SJSA1 (cell line): ENCODE measurements at regions not wholly inside any gene's neighbourhood (a gene's known extent, or its start where the extent isn't known, plus 50 kb on each side); places are given as distances from the start of the nearest gene placed in this dataset.

ENCODE experiments used
- DNase-seq, 2 experiments: peaks; one replicate each; pipeline ENCODE4 v3.0.0-alpha.2; 2015 to 2020; ENCODE audit warnings: low spot score in 2 of 2, low read depth in 1 of 2
- H3K27ac ChIP-seq: fragments of 250-450 bp; sonication (Bioruptor Pico); 2 replicates; pipeline ENCODE4 v1.5.1; 2020; ENCODE audit warnings: mild to moderate bottlenecking, moderate library complexity
- H3K27me3 ChIP-seq: fragments of 250-450 bp; sonication (Bioruptor Pico); replicated peaks from 2 replicates; pipeline ENCODE4 v1.5.1; 2020; ENCODE audit warnings: mild to moderate bottlenecking, moderate library complexity
- H3K36me3 ChIP-seq: fragments of 250-450 bp; sonication (Bioruptor Pico); 2 replicates; pipeline ENCODE4 v1.5.1; 2020; ENCODE audit warnings: mild to moderate bottlenecking
- H3K4me1 ChIP-seq: fragments of 250-450 bp; sonication (Bioruptor Pico); replicated peaks from 2 replicates; pipeline ENCODE4 v1.6.1; 2021; ENCODE audit warnings: mild to moderate bottlenecking
- H3K4me3 ChIP-seq: fragments of 250-450 bp; sonication (Bioruptor Pico); 2 replicates; pipeline ENCODE4 v1.5.1; 2020; ENCODE audit warnings: mild to moderate bottlenecking
- H3K9me3 ChIP-seq: fragments of 250-450 bp; sonication (Bioruptor Pico); replicated peaks from 2 replicates; pipeline ENCODE4 v1.5.1; 2020; ENCODE audit warnings: mild to moderate bottlenecking

- no peaks in the 10 kb centered on the region for H3K9me3 ChIP-seq
- no peak for DNase-seq
Observed at GRCh38 chr4:63528256-63528991, 880.8 kb downstream of the TECRL start.

GRCh38 chr4:63526251-63526650 is 883.0 kb downstream of the TECRL start:
- DNase-seq: no peak
- Histone ChIP-seq H3K27ac (no peak overlapping the region), H3K4me1 (no peaks in the 10 kb centered on the region), H3K4me3 (no peak overlapping the region), H3K9me3 (no peaks in the 10 kb centered on the region), H3K27me3 (no peaks in the 10 kb centered on the region), H3K36me3 (no peaks in the 10 kb centered on the region)

More at GRCh38 chr4:63528256-63528991, 880.8 kb downstream of the TECRL start:
- H3K27me3 ChIP-seq: no peaks in the 10 kb centered on the region
- H3K4me3 ChIP-seq: no peak overlapping the region
- H3K4me1 ChIP-seq: no peaks in the 10 kb centered on the region
- no peaks in the 10 kb centered on the region for H3K36me3 ChIP-seq
- H3K27ac ChIP-seq: no peak overlapping the region

DNA sequence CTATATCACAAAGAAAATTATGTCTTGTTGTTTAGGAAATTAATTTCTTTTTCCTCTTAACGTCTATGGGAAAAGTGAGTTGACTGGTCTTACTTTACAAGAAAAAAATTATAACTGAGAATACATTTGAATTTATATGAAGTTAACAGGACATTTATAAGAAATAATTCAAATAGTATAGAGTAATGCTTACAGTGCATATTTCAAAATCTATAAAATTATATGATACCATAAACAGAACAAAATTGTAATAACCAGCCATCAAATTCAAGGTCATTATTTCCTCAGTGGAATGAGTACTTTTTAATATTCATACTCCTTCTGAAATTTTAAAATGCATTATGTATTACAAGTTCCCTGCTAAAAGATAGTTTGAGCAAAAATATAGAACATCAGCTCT is 884.5 kb downstream of the TECRL start:
- no peaks in the 10 kb centered on the region for H3K4me1 ChIP-seq
- H3K9me3 ChIP-seq: no peaks in the 10 kb centered on the region
- DNase-seq: no peak
- H3K27ac ChIP-seq: no peak overlapping the region
- no peaks in the 10 kb centered on the region for H3K36me3 ChIP-seq
- H3K27me3 ChIP-seq: no peaks in the 10 kb centered on the region
- no peak overlapping the region for H3K4me3 ChIP-seq

GRCh38 chr4:63505714-63506460 is 903.4 kb downstream of the TECRL start:
- H3K27ac ChIP-seq: no peak overlapping the region
- H3K27me3 ChIP-seq: no peaks in the 10 kb centered on the region

DNA sequence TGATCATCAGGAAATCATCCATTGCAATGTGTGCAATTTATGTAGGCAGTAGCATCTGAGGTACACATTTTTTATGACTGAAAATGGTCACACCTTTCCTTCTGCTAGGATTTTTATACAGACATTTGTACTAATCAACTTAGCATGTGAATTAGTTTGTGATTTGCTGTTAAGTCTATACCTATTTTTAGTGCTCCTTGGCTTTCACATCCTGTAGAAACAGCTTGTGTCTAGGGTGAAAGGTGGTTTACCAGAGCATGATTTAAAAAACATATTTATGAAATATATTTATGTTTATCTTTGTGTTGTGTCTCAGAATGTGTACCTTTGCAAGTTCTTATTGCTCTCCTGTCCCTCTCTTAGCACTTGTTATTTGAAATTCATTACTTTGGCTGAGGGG is 916.0 kb downstream of the TECRL start:
- Histone ChIP-seq H3K4me3 (no peak overlapping the region), H3K9me3 (0 out of 2 replicates have a peak, but pooled peaks cover 2% of the 10 kb centered on the region), H3K27me3 (no peaks in the 10 kb centered on the region), H3K27ac (no peak overlapping the region), H3K36me3 (no peaks in the 10 kb centered on the region), H3K4me1 (no peaks in the 10 kb centered on the region)
- DNase-seq: no peak

More at GRCh38 chr4:63505714-63506460, 903.4 kb downstream of the TECRL start:
- no peaks in the 10 kb centered on the region for H3K36me3 ChIP-seq
- H3K9me3 ChIP-seq: peaks cover 3% of the 10 kb centered on the region; the same call in 1 of the 2 replicates
- no peak for DNase-seq
- no peak overlapping the region for H3K4me3 ChIP-seq
- no peaks in the 10 kb centered on the region for H3K4me1 ChIP-seq

DNA sequence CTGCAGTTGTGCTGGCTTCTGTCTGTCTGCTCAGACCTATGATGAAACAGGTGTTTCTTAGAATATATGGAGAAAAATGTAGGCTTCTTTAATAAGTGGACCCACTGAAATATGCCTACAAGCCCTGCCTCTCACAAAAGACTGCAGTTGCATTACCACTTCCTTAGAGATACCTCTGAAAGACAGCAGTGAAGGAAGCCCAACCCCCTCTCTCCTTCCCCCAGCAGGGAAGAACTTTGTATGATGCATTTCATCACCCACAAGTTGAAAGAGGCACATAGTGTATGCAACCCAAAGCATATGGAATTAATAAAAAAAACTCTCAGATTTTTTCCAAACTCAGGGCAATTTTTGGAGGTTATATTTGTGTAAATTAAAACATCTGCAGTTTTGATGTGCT is 916.7 kb downstream of the TECRL start:
- H3K4me1 ChIP-seq: no peaks in the 10 kb centered on the region
- H3K9me3 ChIP-seq: 0 out of 2 replicates have a peak, but pooled peaks cover 2% of the 10 kb centered on the region
- no peaks in the 10 kb centered on the region for H3K27me3 ChIP-seq
- no peak overlapping the region for H3K4me3 ChIP-seq
- DNase-seq: no peak
- H3K36me3 ChIP-seq: no peaks in the 10 kb centered on the region
- H3K27ac ChIP-seq: no peak overlapping the region

DNA sequence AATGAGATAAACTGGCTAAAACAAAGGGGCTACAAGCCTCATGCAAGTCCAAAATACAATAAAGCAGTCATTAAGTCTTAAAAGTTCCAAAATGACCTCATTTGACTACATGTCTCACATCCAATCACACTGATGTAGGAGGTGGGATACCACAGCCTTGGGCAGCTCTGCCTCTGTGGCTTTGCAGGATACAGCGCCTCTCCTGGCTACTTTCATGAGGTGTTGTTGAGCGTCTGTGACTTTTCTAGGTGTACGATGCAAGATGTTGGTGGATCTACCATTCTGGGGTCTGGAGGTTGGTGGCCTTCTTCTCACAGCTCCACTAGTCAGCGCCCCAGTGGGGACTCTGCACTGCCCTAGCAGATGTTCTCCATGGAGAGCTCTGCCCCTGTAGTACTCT is 944.9 kb downstream of the TECRL start:
- DNase-seq: no peak
- Histone ChIP-seq H3K27me3 (no peaks in the 10 kb centered on the region), H3K4me3 (no peak overlapping the region), H3K4me1 (no peaks in the 10 kb centered on the region), H3K27ac (no peak overlapping the region), H3K9me3 (no peaks in the 10 kb centered on the region; the same call in 1 of the 2 replicates), H3K36me3 (no peaks in the 10 kb centered on the region)

GRCh38 chr4:63460075-63460474 is 949.2 kb downstream of the TECRL start:
- Histone ChIP-seq H3K36me3 (no peaks in the 10 kb centered on the region), H3K9me3 (no peaks in the 10 kb centered on the region; the same call in 1 of the 2 replicates), H3K27ac (no peak overlapping the region), H3K27me3 (no peaks in the 10 kb centered on the region), H3K4me3 (no peak overlapping the region), H3K4me1 (no peaks in the 10 kb centered on the region)
- DNase-seq: no peak

DNA sequence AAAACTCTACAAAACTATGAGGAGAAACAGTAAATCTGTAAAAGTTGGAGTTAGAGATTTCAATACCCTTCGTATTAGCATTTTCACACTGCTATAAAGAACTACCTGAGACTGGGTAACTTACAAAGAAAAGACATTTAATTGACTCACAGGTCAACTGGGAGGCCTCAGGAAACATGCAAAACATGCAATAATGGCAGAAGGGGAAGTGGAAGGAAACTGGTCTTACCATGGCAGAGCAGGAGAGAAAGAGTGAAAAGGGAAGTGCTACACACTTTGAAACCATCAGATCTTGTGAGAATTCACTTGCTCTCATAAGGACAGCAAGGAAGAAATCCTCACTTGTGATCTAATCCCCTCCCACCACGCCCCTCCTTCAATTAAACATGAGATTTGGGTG is 949.9 kb downstream of the TECRL start:
- no peak overlapping the region for H3K4me3 ChIP-seq
- DNase-seq: no peak
- no peaks in the 10 kb centered on the region for H3K4me1 ChIP-seq
- no peaks in the 10 kb centered on the region for H3K27me3 ChIP-seq
- H3K36me3 ChIP-seq: no peaks in the 10 kb centered on the region
- no peaks in the 10 kb centered on the region; the same call in 1 of the 2 replicates for H3K9me3 ChIP-seq
- no peak overlapping the region for H3K27ac ChIP-seq

GRCh38 chr4:63458010-63458409 is 951.2 kb downstream of the TECRL start:
- Histone ChIP-seq H3K27me3 (no peaks in the 10 kb centered on the region), H3K4me1 (no peaks in the 10 kb centered on the region), H3K27ac (no peak overlapping the region), H3K4me3 (no peak overlapping the region), H3K36me3 (no peaks in the 10 kb centered on the region), H3K9me3 (no peaks in the 10 kb centered on the region)
- DNase-seq: no peak

- no peaks in the 10 kb centered on the region for H3K36me3 ChIP-seq
- no peak for DNase-seq
- H3K4me3 ChIP-seq: no peak overlapping the region
- H3K9me3 ChIP-seq: no peaks in the 10 kb centered on the region
- H3K4me1 ChIP-seq: no peaks in the 10 kb centered on the region
- H3K27me3 ChIP-seq: no peaks in the 10 kb centered on the region
- H3K27ac ChIP-seq: no peak overlapping the region
Observed at GRCh38 chr4:63440236-63440635, 969.0 kb downstream of the TECRL start.

GRCh38 chr4:63430105-63430504 is 979.1 kb downstream of the TECRL start:
- no peak for DNase-seq
- no peak overlapping the region for H3K27ac ChIP-seq
- no peaks in the 10 kb centered on the region; the same call in 1 of the 2 replicates for H3K9me3 ChIP-seq
- no peaks in the 10 kb centered on the region for H3K36me3 ChIP-seq
- H3K27me3 ChIP-seq: no peaks in the 10 kb centered on the region
- no peak overlapping the region for H3K4me3 ChIP-seq
- H3K4me1 ChIP-seq: no peaks in the 10 kb centered on the region

GRCh38 chr4:63396269-63396668 is 1013.0 kb downstream of the TECRL start:
- no peak overlapping the region for H3K27ac ChIP-seq
- no peak for DNase-seq
- no peaks in the 10 kb centered on the region for H3K36me3 ChIP-seq
- no peaks in the 10 kb centered on the region for H3K27me3 ChIP-seq
- no peak overlapping the region for H3K4me3 ChIP-seq
- H3K4me1 ChIP-seq: no peaks in the 10 kb centered on the region
- H3K9me3 ChIP-seq: no peaks in the 10 kb centered on the region

DNA sequence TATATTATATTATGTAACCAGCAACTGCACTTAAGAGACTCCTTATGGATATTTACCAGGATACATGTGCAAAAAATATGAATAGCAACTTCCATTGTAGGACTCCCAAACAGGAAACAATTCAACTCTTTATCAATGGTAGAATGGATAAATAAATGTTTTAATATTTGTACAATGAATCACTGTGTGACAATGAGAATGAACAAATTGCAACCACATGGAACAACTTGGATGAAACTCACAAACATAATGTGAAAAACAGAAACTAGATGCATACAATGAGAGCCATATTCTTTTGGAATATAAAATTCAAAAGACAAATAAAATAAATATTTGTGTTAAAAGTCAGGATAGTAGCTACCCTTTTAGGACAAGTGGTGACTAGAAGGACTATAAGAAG is 1015.7 kb downstream of the TECRL start:
- Histone ChIP-seq H3K36me3 (no peaks in the 10 kb centered on the region), H3K4me3 (no peak overlapping the region), H3K27me3 (no peaks in the 10 kb centered on the region), H3K27ac (no peak overlapping the region), H3K4me1 (no peaks in the 10 kb centered on the region), H3K9me3 (no peaks in the 10 kb centered on the region)
- DNase-seq: no peak
